PC-3 (cell line): ENCODE measurements at regions not wholly inside any gene's neighbourhood (a gene's known extent, or its start where the extent isn't known, plus 50 kb on each side); places are given as distances from the start of the nearest gene placed in this dataset.

ENCODE experiments used
- ATAC-seq: fragments of 200-7000 bp; cut with Tn5 transposase; 2 replicates; pipeline ENCODE4 v1.9.1; 2020; ENCODE audit warnings: mild to moderate bottlenecking, moderate library complexity
- BruUV-seq: library from RNA; stranded (reverse); fragments of 400-500 nt; replicated peaks from 2 replicates; lab custom pipeline; 2021; lab: Mats Ljungman, UMichigan
- CTCF ChIA-PET: fragments of 300-600 bp; sonication (Branson Sonifier 250); formaldehyde crosslinking; loops from one replicate; lab custom pipeline; 2022; ENCODE audit warnings: antibody characterized with exemption; lab: Charles Lee
- POLR2A ChIA-PET: fragments of 300-600 bp; sonication (Branson Sonifier 250); formaldehyde crosslinking; loops from one replicate; lab custom pipeline; 2022; ENCODE audit warnings: antibody characterized with exemption; ENCODE audit not compliant: unreplicated experiment; lab: Charles Lee
- DNase-seq: peaks from one replicate; pipeline ENCODE4 v3.0.0-alpha.2; 2015
- H2AFZ ChIP-seq: fragments of 300-600 bp; sonication (generic); 2 replicates; pipeline ENCODE4 v1.6.0; 2016; ENCODE audit warnings: antibody characterized with exemption, low read length
- H3F3A ChIP-seq: fragments of 300-600 bp; sonication (generic); one replicate; pipeline ENCODE4 v1.6.0; 2017; ENCODE audit warnings: antibody characterized with exemption, low read length, control low read depth, mild to moderate bottlenecking; ENCODE audit not compliant: unreplicated experiment
- H3K27ac ChIP-seq: fragments of 300-600 bp; sonication (generic); 2 replicates; pipeline ENCODE4 v1.5.1; 2016; ENCODE audit warnings: mild to moderate bottlenecking, low read length
- H3K27me3 ChIP-seq: fragments of 300-600 bp; sonication (generic); 2 replicates; pipeline ENCODE4 v1.6.1; 2016; ENCODE audit warnings: low read length, mixed read lengths
- H3K36me3 ChIP-seq: fragments of 300-600 bp; sonication (generic); 2 replicates; pipeline ENCODE4 v1.6.1; 2016; ENCODE audit warnings: low read depth, mixed run types, low read length, mixed read lengths
- H3K4me1 ChIP-seq: fragments of 300-600 bp; sonication (generic); 2 replicates; pipeline ENCODE4 v1.5.1; 2016; ENCODE audit warnings: low read length; ENCODE audit not compliant: insufficient read depth
- H3K4me2 ChIP-seq: fragments of 300-600 bp; sonication (generic); 2 replicates; pipeline ENCODE4 v1.6.0; 2016; ENCODE audit warnings: low read length
- H3K4me3 ChIP-seq: fragments of 300-600 bp; sonication (generic); 2 replicates; pipeline ENCODE4 v1.5.1; 2016; ENCODE audit warnings: mild to moderate bottlenecking, low read length, mixed read lengths
- H3K79me2 ChIP-seq: fragments of 300-600 bp; sonication (generic); 2 replicates; pipeline ENCODE4 v1.6.1; 2017; ENCODE audit warnings: low read length, mixed read lengths
- H3K9ac ChIP-seq: fragments of 300-600 bp; sonication (generic); 2 replicates; pipeline ENCODE4 v1.6.0; 2016; ENCODE audit warnings: mild to moderate bottlenecking, low read length
- H3K9me2 ChIP-seq: fragments of 300-600 bp; sonication (generic); replicated peaks from 2 replicates; pipeline ENCODE4 v1.6.1; 2016; ENCODE audit warnings: mixed run types, low read length, mixed read lengths
- H3K9me3 ChIP-seq: fragments of 300-600 bp; sonication (generic); 2 replicates; pipeline ENCODE4 v1.6.1; 2016; ENCODE audit warnings: low read length, mixed read lengths
- H4K20me1 ChIP-seq: fragments of 300-600 bp; sonication (generic); 2 replicates; pipeline ENCODE4 v1.6.1; 2016; ENCODE audit warnings: low read length, mixed read lengths
- CTCF ChIP-seq: fragments of 300-600 bp; sonication (generic); conservative IDR thresholded peaks from 2 replicates; pipeline ENCODE4 v1.5.1; 2017; ENCODE audit warnings: antibody characterized with exemption, low read depth, mild to moderate bottlenecking, low read length
- EZH2 ChIP-seq: fragments of 300-600 bp; sonication (generic); IDR thresholded peaks from one replicate; pipeline ENCODE4 v1.6.1; 2017; ENCODE audit warnings: antibody characterized with exemption, mild to moderate bottlenecking, low read length; ENCODE audit not compliant: unreplicated experiment
- EZH2phosphoT487 ChIP-seq: fragments of 300-600 bp; sonication (generic); IDR thresholded peaks from 2 replicates; pipeline ENCODE4 v1.6.1; 2018; ENCODE audit warnings: mild to moderate bottlenecking, antibody characterized with exemption, low read length, borderline replicate concordance
- intact Hi-C: fragments of 100-400 bp; cut with micrococcal nuclease; formaldehyde crosslinking; loops from 2 replicates; pipeline ENCODE4 v1.9.0; 2023

GRCh38 chr3:101992863-101993262 lies 143.5 kb downstream of the NFKBIZ start:
- DNase-seq (no peak), ATAC-seq (no peak)
- Histone ChIP-seq H4K20me1 (no peaks in the 10 kb centered on the region), H3K36me3 (no peaks in the 10 kb centered on the region), H3K9me2 (0 out of 2 replicates have a peak, but pooled peaks cover 7% of the 10 kb centered on the region), H3K4me1 (peaks cover 27% of the 10 kb centered on the region), H3K4me2 (no peak overlapping the region), H3K4me3 (no peak overlapping the region), H3K79me2 (no peaks in the 10 kb centered on the region), H3K27me3 (no peaks in the 10 kb centered on the region), H3F3A (no peaks in the 10 kb centered on the region), H3K27ac (no peak overlapping the region), H2AFZ (no peak overlapping the region), H3K9ac (no peak overlapping the region), H3K9me3 (no peaks in the 10 kb centered on the region)
- POLR2A ChIA-PET = no interaction called here
- intact Hi-C loops = no loop called here
- CTCF ChIA-PET = no interaction called here
- BruUV-seq = no TSS peak
- TF ChIP-seq EZH2 (no peak), CTCF (no peak), EZH2phosphoT487 (no peak)

GRCh38 chr3:101994386-101994785 lies 145.1 kb downstream of the NFKBIZ start:
- Histone ChIP-seq H2AFZ (no peak overlapping the region), H3F3A (no peaks in the 10 kb centered on the region), H3K79me2 (no peaks in the 10 kb centered on the region), H3K4me3 (no peak overlapping the region), H3K9ac (no peak overlapping the region), H3K27me3 (no peaks in the 10 kb centered on the region), H4K20me1 (no peaks in the 10 kb centered on the region), H3K4me2 (no peak overlapping the region), H3K36me3 (no peaks in the 10 kb centered on the region), H3K27ac (peak overlapping the region; percentile 32), H3K4me1 (peaks cover 27% of the 10 kb centered on the region), H3K9me2 (0 out of 2 replicates have a peak, but pooled peaks cover 7% of the 10 kb centered on the region), H3K9me3 (no peaks in the 10 kb centered on the region)
- BruUV-seq = no TSS peak
- ChIA-PET POLR2A (interaction anchor here (0.6 kb wide), 1 partner anchor 182 kb away, joined by 3 read pairs; no protein-coding TSS in a partner anchor), CTCF (no interaction called here)
- intact Hi-C loops = no loop called here
- DNase-seq (peak; percentile 62), ATAC-seq (no peak)
- TF ChIP-seq EZH2 (no peak), EZH2phosphoT487 (no peak), CTCF (no peak)

GRCh38 chr3:101995371-101996046 lies 146.2 kb downstream of the NFKBIZ start:
- BruUV-seq = TSS peak; percentile 94
- intact Hi-C loops = loop anchor here (2.0 to 5.0 kb wide), 3 partner anchors 69 to 92 kb away; no protein-coding TSS in a partner anchor
- H3K27ac ChIP-seq = peak overlapping the region; percentile 61

More at GRCh38 chr3:101995371-101996046, 146.2 kb downstream of the NFKBIZ start:
- POLR2A ChIA-PET = no interaction called here
- no peak for TF ChIP-seq EZH2
- no peak for TF ChIP-seq EZH2phosphoT487
- no peak for TF ChIP-seq CTCF
- no peaks in the 10 kb centered on the region for H3F3A ChIP-seq
- DNase-seq (peak; percentile 63), ATAC-seq (peak; percentile 87)
- peak overlapping the region; percentile 26 for H3K4me2 ChIP-seq
- H3K9ac ChIP-seq = peak overlapping the region; percentile 14
- H3K4me3 ChIP-seq = no peak overlapping the region
- no peaks in the 10 kb centered on the region for H3K9me3 ChIP-seq
- H2AFZ ChIP-seq = no peak overlapping the region
- H3K36me3 ChIP-seq = no peaks in the 10 kb centered on the region
- H4K20me1 ChIP-seq = no peaks in the 10 kb centered on the region
- H3K27me3 ChIP-seq = no peaks in the 10 kb centered on the region
- peaks cover 27% of the 10 kb centered on the region for H3K4me1 ChIP-seq
- H3K9me2 ChIP-seq = 0 out of 2 replicates have a peak, but pooled peaks cover 7% of the 10 kb centered on the region
- H3K79me2 ChIP-seq = no peaks in the 10 kb centered on the region
- CTCF ChIA-PET = interaction anchor here (0.5 to 1.1 kb wide), 2 partner anchors 126 to 229 kb away, joined by 3 read pairs; no protein-coding TSS in a partner anchor
